Lower leg skin (tissue), 3 donors: ENCODE measurements at regions not wholly inside any gene's neighbourhood (a gene's known extent, or its start where the extent isn't known, plus 50 kb on each side); places are given as distances from the start of the nearest gene placed in this dataset.

Experiments
- POLR2A ChIP-seq, 2 donors: fragments of 450-650 bp; IDR thresholded peaks; one replicate each; pipeline ENCODE4 v1.6.1; 2016 to 2017; ENCODE audit warnings: antibody characterized with exemption in 2 of 2, mild to moderate bottlenecking in 1 of 2, moderate library complexity in 1 of 2
- TF ChIP-seq, protein P1 (sequence below), 3 donors: fragments of 450-650 bp; IDR thresholded peaks; one replicate each; pipeline ENCODE4 v1.5.1; 2016; ENCODE audit warnings: antibody characterized with exemption in 3 of 3, mild to moderate bottlenecking in 3 of 3, moderate library complexity in 2 of 3

GRCh38 chr9:108234811-108235210 is 621.0 kb downstream of the ACTL7B start:
- TF ChIP-seq, protein P1, sequence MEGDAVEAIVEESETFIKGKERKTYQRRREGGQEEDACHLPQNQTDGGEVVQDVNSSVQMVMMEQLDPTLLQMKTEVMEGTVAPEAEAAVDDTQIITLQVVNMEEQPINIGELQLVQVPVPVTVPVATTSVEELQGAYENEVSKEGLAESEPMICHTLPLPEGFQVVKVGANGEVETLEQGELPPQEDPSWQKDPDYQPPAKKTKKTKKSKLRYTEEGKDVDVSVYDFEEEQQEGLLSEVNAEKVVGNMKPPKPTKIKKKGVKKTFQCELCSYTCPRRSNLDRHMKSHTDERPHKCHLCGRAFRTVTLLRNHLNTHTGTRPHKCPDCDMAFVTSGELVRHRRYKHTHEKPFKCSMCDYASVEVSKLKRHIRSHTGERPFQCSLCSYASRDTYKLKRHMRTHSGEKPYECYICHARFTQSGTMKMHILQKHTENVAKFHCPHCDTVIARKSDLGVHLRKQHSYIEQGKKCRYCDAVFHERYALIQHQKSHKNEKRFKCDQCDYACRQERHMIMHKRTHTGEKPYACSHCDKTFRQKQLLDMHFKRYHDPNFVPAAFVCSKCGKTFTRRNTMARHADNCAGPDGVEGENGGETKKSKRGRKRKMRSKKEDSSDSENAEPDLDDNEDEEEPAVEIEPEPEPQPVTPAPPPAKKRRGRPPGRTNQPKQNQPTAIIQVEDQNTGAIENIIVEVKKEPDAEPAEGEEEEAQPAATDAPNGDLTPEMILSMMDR (IDR thresholded peaks at IDR 0.05): no peak
- no peak for TF ChIP-seq POLR2A (IDR thresholded peaks at IDR 0.05)
